ENCODE measurements at regions not wholly inside any gene's neighbourhood (a gene's known extent, or its start where the extent isn't known, plus 50 kb on each side); places are given as distances from the start of the nearest gene placed in this dataset.
"Not testable (repeated sequence)": the region's sequence is repeated elsewhere in the genome, so short reads cannot be mapped to it uniquely, and the experiment has no call there.

- ATAC-seq (replicated peaks) = no peak
- Mint-ChIP-seq H3K9me3 (peaks cover 8% of the 10 kb centered on the region), H3K27me3 (no peaks in the 10 kb centered on the region), H3K4me1 (no peaks in the 10 kb centered on the region), H3K27ac (no peak overlapping the region), H3K36me3 (ENCODE audit: low read depth) (no peaks in the 10 kb centered on the region), H3K4me3 (no peak overlapping the region)
Measured at GRCh38 chr12:97616946-97617345, 154.3 kb downstream of the RMST start.

- Mint-ChIP-seq H3K4me3 (no peak overlapping the region), H3K36me3 (ENCODE audit: low read depth) (no peaks in the 10 kb centered on the region), H3K27ac (no peak overlapping the region), H3K27me3 (no peaks in the 10 kb centered on the region), H3K9me3 (peaks cover 2% of the 10 kb centered on the region), H3K4me1 (no peaks in the 10 kb centered on the region)
- ATAC-seq (replicated peaks) = no peak
Measured at GRCh38 chr12:97628962-97629361, 166.4 kb downstream of the RMST start.

- Mint-ChIP-seq H3K27me3 (no peaks in the 10 kb centered on the region), H3K27ac (no peak overlapping the region), H3K36me3 (ENCODE audit: low read depth) (no peaks in the 10 kb centered on the region), H3K9me3 (peaks cover 4% of the 10 kb centered on the region), H3K4me1 (no peaks in the 10 kb centered on the region), H3K4me3 (no peak overlapping the region)
- ATAC-seq (replicated peaks) = no peak
Measured at GRCh38 chr12:97629382-97629781, 166.8 kb downstream of the RMST start.

- Mint-ChIP-seq H3K27ac (no peak overlapping the region), H3K4me3 (no peak overlapping the region), H3K27me3 (peaks cover 1% of the 10 kb centered on the region), H3K4me1 (no peaks in the 10 kb centered on the region), H3K9me3 (peaks cover 4% of the 10 kb centered on the region), H3K36me3 (ENCODE audit: low read depth) (no peaks in the 10 kb centered on the region)
- ATAC-seq (replicated peaks) = no peak
Measured at GRCh38 chr12:97630356-97630755, 167.8 kb downstream of the RMST start.

- ATAC-seq (replicated peaks) = no peak
- no peaks in the 10 kb centered on the region for H3K36me3 Mint-ChIP-seq (ENCODE audit: low read depth)
- peaks cover 3% of the 10 kb centered on the region for H3K27me3 Mint-ChIP-seq
- no peak overlapping the region for H3K27ac Mint-ChIP-seq
- no peak overlapping the region for H3K4me3 Mint-ChIP-seq
- peaks cover 4% of the 10 kb centered on the region for H3K9me3 Mint-ChIP-seq
- no peaks in the 10 kb centered on the region for H3K4me1 Mint-ChIP-seq
Measured at GRCh38 chr12:97630875-97631274, 168.3 kb downstream of the RMST start.

GRCh38 chr12:97637770-97638169 is 175.2 kb downstream of the RMST start:
- no peaks in the 10 kb centered on the region for H3K36me3 Mint-ChIP-seq (ENCODE audit: low read depth)
- ATAC-seq (replicated peaks) = no peak

GRCh38 chr12:97638739-97639138 is 176.1 kb downstream of the RMST start:
- Mint-ChIP-seq H3K4me1 (no peaks in the 10 kb centered on the region), H3K27me3 (peaks cover 3% of the 10 kb centered on the region), H3K9me3 (peaks cover 4% of the 10 kb centered on the region), H3K4me3 (no peak overlapping the region), H3K27ac (no peak overlapping the region), H3K36me3 (ENCODE audit: low read depth) (no peaks in the 10 kb centered on the region)
- ATAC-seq (replicated peaks) = no peak

More at GRCh38 chr12:97637770-97638169, 175.2 kb downstream of the RMST start:
- Mint-ChIP-seq H3K9me3 (peaks cover 4% of the 10 kb centered on the region), H3K4me1 (no peaks in the 10 kb centered on the region), H3K27ac (no peak overlapping the region), H3K4me3 (no peak overlapping the region), H3K27me3 (peaks cover 3% of the 10 kb centered on the region)

GRCh38 chr12:97639702-97640101 is 177.1 kb downstream of the RMST start:
- ATAC-seq (replicated peaks) = no peak
- H3K4me3 Mint-ChIP-seq = no peak overlapping the region
- peaks cover 3% of the 10 kb centered on the region for H3K27me3 Mint-ChIP-seq
- H3K27ac Mint-ChIP-seq = no peak overlapping the region
- H3K9me3 Mint-ChIP-seq = no peaks in the 10 kb centered on the region
- H3K4me1 Mint-ChIP-seq = no peaks in the 10 kb centered on the region
- H3K36me3 Mint-ChIP-seq (ENCODE audit: low read depth) = no peaks in the 10 kb centered on the region

- no peaks in the 10 kb centered on the region for H3K27me3 Mint-ChIP-seq
- no peak for ATAC-seq (replicated peaks)
- no peaks in the 10 kb centered on the region for H3K4me1 Mint-ChIP-seq
- no peak overlapping the region for H3K27ac Mint-ChIP-seq
- H3K4me3 Mint-ChIP-seq = no peak overlapping the region
- H3K9me3 Mint-ChIP-seq = no peaks in the 10 kb centered on the region
- H3K36me3 Mint-ChIP-seq (ENCODE audit: low read depth) = no peaks in the 10 kb centered on the region
Measured at GRCh38 chr12:97640826-97641225, 178.2 kb downstream of the RMST start.

GRCh38 chr12:97642911-97643310 is 180.3 kb downstream of the RMST start:
- no peaks in the 10 kb centered on the region for H3K9me3 Mint-ChIP-seq
- no peaks in the 10 kb centered on the region for H3K4me1 Mint-ChIP-seq
- no peak overlapping the region for H3K4me3 Mint-ChIP-seq
- no peak overlapping the region for H3K27ac Mint-ChIP-seq
- H3K27me3 Mint-ChIP-seq = no peaks in the 10 kb centered on the region
- no peak for ATAC-seq (replicated peaks)
- no peaks in the 10 kb centered on the region for H3K36me3 Mint-ChIP-seq (ENCODE audit: low read depth)

GRCh38 chr12:97643924-97644323 is 181.3 kb downstream of the RMST start:
- H3K36me3 Mint-ChIP-seq (ENCODE audit: low read depth) = no peaks in the 10 kb centered on the region
- no peak overlapping the region for H3K4me3 Mint-ChIP-seq
- no peaks in the 10 kb centered on the region for H3K27me3 Mint-ChIP-seq
- H3K4me1 Mint-ChIP-seq = no peaks in the 10 kb centered on the region
- ATAC-seq (replicated peaks) = no peak
- H3K9me3 Mint-ChIP-seq = no peaks in the 10 kb centered on the region
- no peak overlapping the region for H3K27ac Mint-ChIP-seq

- no peaks in the 10 kb centered on the region for H3K27me3 Mint-ChIP-seq
- no peak overlapping the region for H3K4me3 Mint-ChIP-seq
- H3K36me3 Mint-ChIP-seq (ENCODE audit: low read depth) = no peaks in the 10 kb centered on the region
- H3K4me1 Mint-ChIP-seq = no peaks in the 10 kb centered on the region
- H3K27ac Mint-ChIP-seq = no peak overlapping the region
- H3K9me3 Mint-ChIP-seq = no peaks in the 10 kb centered on the region
- ATAC-seq (replicated peaks) = no peak
Measured at GRCh38 chr12:97645726-97646125, 183.1 kb downstream of the RMST start.

- Mint-ChIP-seq H3K27ac (no peak overlapping the region), H3K4me1 (no peaks in the 10 kb centered on the region), H3K9me3 (no peaks in the 10 kb centered on the region), H3K27me3 (no peaks in the 10 kb centered on the region), H3K4me3 (no peak overlapping the region), H3K36me3 (ENCODE audit: low read depth) (no peaks in the 10 kb centered on the region)
- ATAC-seq (replicated peaks) = no peak
Measured at GRCh38 chr12:97647142-97647541, 184.5 kb downstream of the RMST start.

- Mint-ChIP-seq H3K36me3 (ENCODE audit: low read depth) (no peaks in the 10 kb centered on the region), H3K27me3 (no peaks in the 10 kb centered on the region), H3K4me3 (no peak overlapping the region), H3K4me1 (no peaks in the 10 kb centered on the region), H3K27ac (no peak overlapping the region), H3K9me3 (no peaks in the 10 kb centered on the region)
- no peak for ATAC-seq (replicated peaks)
Measured at GRCh38 chr12:97650242-97650641, 187.6 kb downstream of the RMST start.

- H3K9me3 Mint-ChIP-seq; H3K36me3 Mint-ChIP-seq (ENCODE audit: low read depth); ATAC-seq (replicated peaks); H3K27ac Mint-ChIP-seq; H3K4me1 Mint-ChIP-seq; H3K4me3 Mint-ChIP-seq; H3K27me3 Mint-ChIP-seq: not testable (repeated sequence)
Measured at GRCh38 chr12:97656548-97656947, 193.9 kb downstream of the RMST start.

GRCh38 chr12:97659117-97659880 is 196.7 kb downstream of the RMST start:
- no peak for ATAC-seq (replicated peaks)
- no peaks in the 10 kb centered on the region for H3K27me3 Mint-ChIP-seq
- no peaks in the 10 kb centered on the region for H3K36me3 Mint-ChIP-seq (ENCODE audit: low read depth)
- H3K27ac Mint-ChIP-seq = no peak overlapping the region
- no peaks in the 10 kb centered on the region for H3K9me3 Mint-ChIP-seq
- H3K4me3 Mint-ChIP-seq = no peak overlapping the region
- H3K4me1 Mint-ChIP-seq = no peaks in the 10 kb centered on the region

Data from activated T-helper 17 cell treated with anti-CD3 and anti-CD28 coated beads, Interleukin-2, amount 50 U/mL, for 72 hours (primary cell).